Fibroblast of lung (primary cell): ENCODE measurements at regions not wholly inside any gene's neighbourhood (a gene's known extent, or its start where the extent isn't known, plus 50 kb on each side); places are given as distances from the start of the nearest gene placed in this dataset.

Source experiments
- CTCF ChIP-seq, 2 donors: IDR thresholded peaks in 1 of 2; conservative IDR thresholded peaks in 1 of 2; 1 replicate in 1 of 2; 2 replicates in 1 of 2; pipeline ENCODE4 v1.5.1; 2011 to 2012; ENCODE audit warnings: low read length in 2 of 2, control low read depth in 1 of 2, inconsistent platforms in 1 of 2, low read depth in 1 of 2, mild to moderate bottlenecking in 1 of 2
- EZH2 ChIP-seq: IDR thresholded peaks from 2 replicates; pipeline ENCODE4 v1.5.1; 2012; ENCODE audit warnings: low read length, control low read depth, mild to moderate bottlenecking; ENCODE audit errors: missing control alignments

- TF ChIP-seq CTCF (conservative IDR thresholded peaks at IDR 0.05 in 1 of 2, IDR thresholded peaks at IDR 0.05 in 1 of 2; ENCODE audit: low read depth in 1 of 2, low read length in 2 of 2): no peak
- no peak for TF ChIP-seq EZH2
These were observed 857.9 kb upstream of the HTR2C start for GRCh38 chrX:113726009-113726408.
